A549 (cell line): ENCODE measurements at regions not wholly inside any gene's neighbourhood (a gene's known extent, or its start where the extent isn't known, plus 50 kb on each side); places are given as distances from the start of the nearest gene placed in this dataset.

ENCODE experiments used
- ATAC-seq, 2 experiments: fragments of 200-7000 bp in 1 of 2; fragments of >200 bp in 1 of 2; cut with Nextera tagmentation in 1 of 2; cut with Tn5 transposase in 1 of 2; 3 replicates each; pipeline versions ENCODE4 v1.8.0 to v1.9.1; 2018 to 2020; ENCODE audit warnings: mild to moderate bottlenecking in 1 of 2, moderate library complexity in 1 of 2
- CTCF ChIA-PET: fragments of 300-600 bp; sonication (Branson Sonifier 250); formaldehyde crosslinking; extraction: SDS; loops from one replicate; lab custom pipeline; 2021; ENCODE audit warnings: antibody characterized with exemption, inconsistent platforms; lab: Yijun Ruan, JAX
- POLR2A ChIA-PET: fragments of 350-600 bp; formaldehyde crosslinking; extraction: SDS; loops from one replicate; lab custom pipeline; 2021; ENCODE audit warnings: antibody characterized with exemption, inconsistent platforms; lab: Yijun Ruan, JAX
- DNase-seq, 2 experiments: peaks; one replicate each; pipeline versions ENCODE4 v3.0.0 to v3.0.0-alpha.2; 2011 to 2016; ENCODE audit warnings: low read depth in 1 of 2, low spot score in 1 of 2
- FAIRE-seq: peaks from 2 replicates; lab custom pipeline; 2011; peaks lifted over from hg19 to GRCh38; lab: Jason Lieb, UNC
- H3K27ac ChIP-seq, 2 experiments: fragments of >200 bp; sonication (Bioruptor Twin); formaldehyde crosslinking; 3 replicates each; pipeline ENCODE4 v1.5.1; 2016 to 2017
- H3K4me1 ChIP-seq: fragments of >200 bp; sonication (Bioruptor Twin); formaldehyde crosslinking; 3 replicates; pipeline ENCODE4 v1.6.1; 2016
- H3K4me2 ChIP-seq: fragments of >200 bp; sonication (Bioruptor Twin); formaldehyde crosslinking; 3 replicates; pipeline ENCODE4 v1.6.1; 2016
- H3K4me3 ChIP-seq: fragments of >200 bp; sonication (Bioruptor Twin); formaldehyde crosslinking; 3 replicates; pipeline ENCODE4 v1.5.1; 2016
- H3K9me3 ChIP-seq: fragments of >200 bp; sonication (Bioruptor Twin); formaldehyde crosslinking; 3 replicates; pipeline ENCODE4 v1.6.1; 2016
- BHLHE40 ChIP-seq: IDR thresholded peaks from 2 replicates; pipeline ENCODE4 v1.6.1; 2012; ENCODE audit warnings: low read depth, low read length, inconsistent platforms
- CBX2 ChIP-seq: fragments of 200-600 bp; sonication (generic); IDR thresholded peaks from 2 replicates; pipeline ENCODE4 v1.6.1; 2016; ENCODE audit warnings: low read depth, mild to moderate bottlenecking, borderline replicate concordance
- E2F6 ChIP-seq: IDR thresholded peaks from 2 replicates; pipeline ENCODE4 v1.6.1; 2012; ENCODE audit warnings: low read depth, borderline replicate concordance
- ESRRA ChIP-seq: fragments of 150-350 bp; IDR thresholded peaks from 2 replicates; pipeline ENCODE4 v1.6.1; 2014; ENCODE audit warnings: mild to moderate bottlenecking, low read length, borderline replicate concordance
- FOSL2 ChIP-seq, 2 experiments: fragments of 450-650 bp in 1 of 2; fragments of >200 bp in 1 of 2; sonication (Bioruptor Twin) in 1 of 2; formaldehyde crosslinking; IDR thresholded peaks; 2 replicates each; pipeline versions ENCODE4 v1.5.0 to v1.6.1; 2016 to 2020; ENCODE audit warnings: mild to moderate bottlenecking in 1 of 2, moderate library complexity in 1 of 2
- FOXS1 ChIP-seq: fragments of 250-450 bp; sonication (Bioruptor Pico); IDR thresholded peaks from 2 replicates; pipeline ENCODE4 v1.5.0; 2020; ENCODE audit warnings: mild to moderate bottlenecking, moderate library complexity
- HDAC2 ChIP-seq: fragments of 200-600 bp; sonication (generic); IDR thresholded peaks from 2 replicates; pipeline ENCODE4 v1.6.1; 2016
- HES2 ChIP-seq: fragments of >200 bp; sonication (Bioruptor Twin); formaldehyde crosslinking; IDR thresholded peaks from 2 replicates; pipeline ENCODE4 v1.6.1; 2016
- HEYL ChIP-seq: fragments of 250-450 bp; sonication (Bioruptor Pico); IDR thresholded peaks from 2 replicates; pipeline ENCODE4 v1.8.0; 2021; ENCODE audit warnings: mild to moderate bottlenecking, moderate library complexity
- HOXA7 ChIP-seq: fragments of 250-450 bp; sonication (Bioruptor Pico); IDR thresholded peaks from 2 replicates; pipeline ENCODE4 v1.5.0; 2020; ENCODE audit warnings: mild to moderate bottlenecking, moderate library complexity
- HOXB13 ChIP-seq: fragments of 250-450 bp; sonication (Bioruptor Pico); IDR thresholded peaks from 2 replicates; pipeline ENCODE4 v1.5.0; 2020; ENCODE audit warnings: low read depth, mild to moderate bottlenecking, moderate library complexity
- JUN ChIP-seq, 2 experiments: fragments of >200 bp; sonication (Bioruptor Twin); formaldehyde crosslinking; IDR thresholded peaks; 2 replicates in 1 of 2; 3 replicates in 1 of 2; pipeline ENCODE4 v1.6.1; 2016 to 2017
- JUNB ChIP-seq: fragments of >200 bp; sonication (Bioruptor Twin); formaldehyde crosslinking; IDR thresholded peaks from 2 replicates; pipeline ENCODE4 v1.6.1; 2016
- KDM1A ChIP-seq: fragments of 200-600 bp; sonication (generic); IDR thresholded peaks from 2 replicates; pipeline ENCODE4 v1.6.1; 2016; ENCODE audit warnings: low read depth, mild to moderate bottlenecking
- MAFK ChIP-seq: fragments of 450-650 bp; IDR thresholded peaks from 2 replicates; pipeline ENCODE4 v1.6.1; 2014; ENCODE audit not compliant: partially characterized antibody
- MYC ChIP-seq: IDR thresholded peaks from 2 replicates; pipeline ENCODE4 v1.6.1; 2012; ENCODE audit warnings: mild to moderate bottlenecking, inconsistent platforms, low read length, improper control_type of control experiment, borderline replicate concordance
- NPAS2 ChIP-seq: fragments of 250-450 bp; sonication (Bioruptor Pico); IDR thresholded peaks from 2 replicates; pipeline ENCODE4 v1.8.0; 2022; ENCODE audit warnings: mild to moderate bottlenecking, moderate library complexity, borderline replicate concordance
- NR3C1 ChIP-seq: fragments of >200 bp; sonication (Bioruptor Twin); formaldehyde crosslinking; IDR thresholded peaks from 3 replicates; pipeline ENCODE4 v1.6.1; 2017
- PBX3 ChIP-seq: IDR thresholded peaks from 2 replicates; pipeline ENCODE4 v1.6.1; 2012
- PHF8 ChIP-seq: fragments of 200-600 bp; sonication (generic); IDR thresholded peaks from 2 replicates; pipeline ENCODE4 v1.6.1; 2016; ENCODE audit warnings: low read depth, mild to moderate bottlenecking, antibody characterized with exemption, moderate library complexity, borderline replicate concordance
- POLR2AphosphoS2 ChIP-seq: conservative IDR thresholded peaks from 2 replicates; pipeline ENCODE4 v1.6.1; 2012; ENCODE audit warnings: low read length, improper control_type of control experiment, inconsistent platforms
- RAD21 ChIP-seq, 2 experiments: fragments of >200 bp in 1 of 2; sonication (Bioruptor Twin) in 1 of 2; formaldehyde crosslinking in 1 of 2; IDR thresholded peaks in 1 of 2; conservative IDR thresholded peaks in 1 of 2; 2 replicates in 1 of 2; 3 replicates in 1 of 2; pipeline ENCODE4 v1.6.1; 2012 to 2018; ENCODE audit warnings: inconsistent platforms in 1 of 2
- RCOR1 ChIP-seq: fragments of 150-350 bp; IDR thresholded peaks from 2 replicates; pipeline ENCODE4 v1.6.1; 2014; ENCODE audit warnings: antibody characterized with exemption, low read length, low read depth
- REST ChIP-seq: fragments of 200-600 bp; sonication (generic); IDR thresholded peaks from 2 replicates; pipeline ENCODE4 v1.6.1; 2016; ENCODE audit warnings: antibody characterized with exemption, mild to moderate bottlenecking, moderate library complexity
- RFX5 ChIP-seq: fragments of 450-650 bp; IDR thresholded peaks from 2 replicates; pipeline ENCODE4 v1.7.1; 2014; ENCODE audit warnings: antibody characterized with exemption, mild to moderate bottlenecking, moderate library complexity
- RNF2 ChIP-seq: fragments of 200-600 bp; sonication (generic); IDR thresholded peaks from 2 replicates; pipeline ENCODE4 v1.6.1; 2016; ENCODE audit warnings: low read depth, mild to moderate bottlenecking, antibody characterized with exemption, moderate library complexity, borderline replicate concordance
- SMC3 ChIP-seq: fragments of >200 bp; sonication (Bioruptor Twin); formaldehyde crosslinking; IDR thresholded peaks from 3 replicates; pipeline ENCODE4 v1.6.1; 2018; ENCODE audit warnings: inconsistent platforms
- SREBF2 ChIP-seq: fragments of 450-650 bp; IDR thresholded peaks from 2 replicates; pipeline ENCODE4 v1.6.1; 2014; ENCODE audit warnings: mild to moderate bottlenecking, moderate library complexity
- TFCP2L1 ChIP-seq: fragments of 250-450 bp; sonication (Bioruptor Pico); IDR thresholded peaks from 2 replicates; pipeline ENCODE4 v1.5.0; 2021; ENCODE audit warnings: mild to moderate bottlenecking
- TP53 ChIP-seq: fragments of 250-450 bp; sonication (Bioruptor Pico); IDR thresholded peaks from 2 replicates; pipeline ENCODE4 v1.5.0; 2021; ENCODE audit warnings: mild to moderate bottlenecking, moderate library complexity
- ZFP36 ChIP-seq: fragments of 450-650 bp; IDR thresholded peaks from 2 replicates; pipeline ENCODE4 v1.6.1; 2014; ENCODE audit warnings: borderline replicate concordance; ENCODE audit not compliant: partially characterized antibody
- ZSCAN20 ChIP-seq: fragments of 250-450 bp; sonication (Bioruptor Pico); IDR thresholded peaks from 2 replicates; pipeline ENCODE4 v1.8.0; 2022; ENCODE audit warnings: mild to moderate bottlenecking, moderate library complexity
- WGBS: methylation state at CpG from one replicate; pipeline ENCODE4 v1.1.6; 2017; ENCODE audit errors: missing lambda C conversion rate; 5-methylcytosine and 5-hydroxymethylcytosine counted together

GRCh38 chr4:178349601-178350000 is 907.4 kb upstream of the AGA start:
- POLR2A ChIA-PET = no interaction called here

GRCh38 chr4:178351185-178351584 is 908.9 kb upstream of the AGA start:
- ATAC-seq = no peak
- POLR2A ChIA-PET = no interaction called here

More at GRCh38 chr4:178349601-178350000, 907.4 kb upstream of the AGA start:
- H3K27ac ChIP-seq = no peak overlapping the region
- no peaks in the 10 kb centered on the region for H3K4me1 ChIP-seq
- no peak overlapping the region for H3K4me3 ChIP-seq
- WGBS = 11% methylated on average over 4 of the region's 4 CpGs
- CTCF ChIA-PET = no interaction called here
- H3K4me2 ChIP-seq = no peak overlapping the region
- no peaks in the 10 kb centered on the region for H3K9me3 ChIP-seq
- TF ChIP-seq HOXB13 (no peak), RFX5 (no peak), FOSL2 (IDR thresholded peaks at IDR 0.05) (no peak), FOSL2 (CRISPR knock-in tag; IDR thresholded peaks at IDR 0.05) (no peak), SREBF2 (no peak), NR3C1 (no peak), HES2 (no peak), MYC (no peak), PHF8 (no peak), BHLHE40 (no peak), NPAS2 (CRISPR knock-in tag) (no peak), ZSCAN20 (CRISPR knock-in tag) (no peak), POLR2AphosphoS2 (no peak), HEYL (CRISPR knock-in tag) (no peak), SMC3 (no peak), JUN (IDR thresholded peaks at IDR 0.05) (no peak), FOXS1 (CRISPR knock-in tag) (no peak), ESRRA (no peak), TP53 (CRISPR knock-in tag) (no peak)
- peak in 1 of 2 experiments; percentile 2 for DNase-seq
- ATAC-seq = no peak
- no peak for FAIRE-seq

GRCh38 chr4:178356725-178357124 is 914.5 kb upstream of the AGA start:
- POLR2A ChIA-PET = no interaction called here
- CTCF ChIA-PET = no interaction called here
- H3K4me1 ChIP-seq = no peaks in the 10 kb centered on the region
- H3K27ac ChIP-seq = no peak overlapping the region
- DNase-seq (peak in 1 of 2 experiments; percentile 1), FAIRE-seq (no peak), ATAC-seq (no peak)
- no peak overlapping the region for H3K4me3 ChIP-seq
- H3K9me3 ChIP-seq = no peaks in the 10 kb centered on the region
- no peak overlapping the region for H3K4me2 ChIP-seq
- 20% methylated on average over 2 of the region's 2 CpGs for WGBS
- TF ChIP-seq HDAC2 (no peak), MAFK (no peak), TFCP2L1 (CRISPR knock-in tag) (no peak), RCOR1 (no peak), CBX2 (no peak), NPAS2 (CRISPR knock-in tag) (no peak), FOXS1 (CRISPR knock-in tag) (no peak), PBX3 (no peak), E2F6 (no peak), RAD21 (conservative IDR thresholded peaks at IDR 0.05 in 1 of 2, IDR thresholded peaks at IDR 0.05 in 1 of 2) (no peak), KDM1A (no peak), RNF2 (no peak), JUNB (no peak), ZFP36 (no peak), HOXA7 (CRISPR knock-in tag) (no peak), REST (no peak)

More at GRCh38 chr4:178351185-178351584, 908.9 kb upstream of the AGA start:
- Histone ChIP-seq H3K4me3 (no peak overlapping the region), H3K9me3 (no peaks in the 10 kb centered on the region), H3K4me1 (no peaks in the 10 kb centered on the region), H3K4me2 (no peak overlapping the region), H3K27ac (no peak overlapping the region)
- CTCF ChIA-PET = no interaction called here
- TF ChIP-seq MAFK (peak; percentile 65), HDAC2 (no peak)
- DNase-seq (no peak), FAIRE-seq (no peak)
